Epithelial cell of esophagus (primary cell): ENCODE measurements at regions not wholly inside any gene's neighbourhood (a gene's known extent, or its start where the extent isn't known, plus 50 kb on each side); places are given as distances from the start of the nearest gene placed in this dataset.

Experiments
- DNase-seq: peaks from one replicate; pipeline ENCODE4 v3.0.0; 2010; ENCODE audit warnings: low read depth
- H3K4me3 ChIP-seq: 2 replicates; pipeline ENCODE4 v1.5.1; 2011; ENCODE audit warnings: mild to moderate bottlenecking, low read length, control low read depth
- CTCF ChIP-seq: IDR thresholded peaks from 2 replicates; pipeline ENCODE4 v1.5.1; 2011; ENCODE audit warnings: low read depth, mild to moderate bottlenecking, low read length, control low read depth, inconsistent platforms; ENCODE audit not compliant: insufficient read depth; ENCODE audit errors: missing control alignments

GRCh38 chr7:79786187-79786586, 332.7 kb upstream of the MAGI2 start:
- no peak for TF ChIP-seq CTCF
- no peak for DNase-seq
- H3K4me3 ChIP-seq, result no peak overlapping the region

GRCh38 chr7:79785556-79785955, 332.1 kb upstream of the MAGI2 start:
- no peak for TF ChIP-seq CTCF
- no peak overlapping the region for H3K4me3 ChIP-seq
- no peak for DNase-seq

GRCh38 chr7:79782906-79783305, 329.4 kb upstream of the MAGI2 start:
- no peak overlapping the region for H3K4me3 ChIP-seq
- no peak for TF ChIP-seq CTCF
- DNase-seq, result no peak

- H3K4me3 ChIP-seq, result no peak overlapping the region
- TF ChIP-seq CTCF, result no peak
- DNase-seq, result no peak
Observed at GRCh38 chr7:79782256-79782655, 328.8 kb upstream of the MAGI2 start.

GRCh38 chr7:79781716-79782115, 328.2 kb upstream of the MAGI2 start:
- no peak for TF ChIP-seq CTCF
- no peak for DNase-seq
- no peak overlapping the region for H3K4me3 ChIP-seq

- peak; percentile 82 for DNase-seq
- TF ChIP-seq CTCF, result no peak
- H3K4me3 ChIP-seq, result no peak overlapping the region
Observed at GRCh38 chr7:79778786-79779770, 325.6 kb upstream of the MAGI2 start.

- no peak for DNase-seq
- no peak for TF ChIP-seq CTCF
Observed at GRCh38 chr7:79775911-79776310, 322.4 kb upstream of the MAGI2 start.

More at GRCh38 chr7:79775911-79776310, 322.4 kb upstream of the MAGI2 start:
- H3K4me3 ChIP-seq, result no peak overlapping the region
